Breast epithelium (tissue), 3 donors: ENCODE measurements at regions not wholly inside any gene's neighbourhood (a gene's known extent, or its start where the extent isn't known, plus 50 kb on each side); places are given as distances from the start of the nearest gene placed in this dataset.

Experiments used
- CTCF ChIP-seq, 3 donors: fragments of 450-650 bp; IDR thresholded peaks; one replicate each; pipeline ENCODE4 v1.5.1; 2016 to 2017; ENCODE audit warnings: antibody characterized with exemption in 3 of 3, mild to moderate bottlenecking in 3 of 3, moderate library complexity in 3 of 3
- POLR2AphosphoS5 ChIP-seq, 3 donors: sonication (generic); formaldehyde crosslinking; IDR thresholded peaks; one replicate each; pipeline ENCODE4 v1.6.1; 2017; ENCODE audit warnings: antibody characterized with exemption in 3 of 3

GRCh38 chr10:89069589-89069988 is 79.0 kb downstream of the FAS start:
- TF ChIP-seq POLR2AphosphoS5 (IDR thresholded peaks at IDR 0.05) (no peak), CTCF (IDR thresholded peaks at IDR 0.05) (no peak)
